H9 (cell line): ENCODE measurements at regions not wholly inside any gene's neighbourhood (a gene's known extent, or its start where the extent isn't known, plus 50 kb on each side); places are given as distances from the start of the nearest gene placed in this dataset.

Source experiments
- DNase-seq: peaks from one replicate; pipeline ENCODE4 v3.0.0-alpha.2; 2017
- H2AFZ ChIP-seq: one replicate; pipeline ENCODE4 v1.6.1; 2013; ENCODE audit warnings: mild to moderate bottlenecking, low read length, control low read depth, moderate library complexity
- H2AK5ac ChIP-seq: 2 replicates; pipeline ENCODE4 v1.6.1; 2013; ENCODE audit warnings: low read length, control low read depth, mixed read lengths; ENCODE audit not compliant: insufficient read length
- H2BK120ac ChIP-seq: one replicate; pipeline ENCODE4 v1.6.1; 2013; ENCODE audit warnings: low read depth, mild to moderate bottlenecking, low read length, control low read depth, inconsistent platforms; ENCODE audit not compliant: poor library complexity, severe bottlenecking
- H2BK12ac ChIP-seq: 2 replicates; pipeline ENCODE4 v1.6.1; 2013; ENCODE audit warnings: low read length, control low read depth, mixed read lengths, low read depth; ENCODE audit not compliant: insufficient read length
- H2BK15ac ChIP-seq: 2 replicates; pipeline ENCODE4 v1.6.1; 2013; ENCODE audit warnings: low read depth, low read length, control low read depth
- H2BK20ac ChIP-seq: one replicate; pipeline ENCODE4 v1.6.1; 2013; ENCODE audit warnings: low read depth, mild to moderate bottlenecking, low read length, control low read depth, inconsistent platforms; ENCODE audit not compliant: poor library complexity, severe bottlenecking
- H2BK5ac ChIP-seq: 2 replicates; pipeline ENCODE4 v1.6.1; 2013; ENCODE audit warnings: low read length, control low read depth, mixed read lengths; ENCODE audit not compliant: insufficient read length
- H3K14ac ChIP-seq: 2 replicates; pipeline ENCODE4 v1.6.1; 2013; ENCODE audit warnings: low read length, control low read depth; ENCODE audit not compliant: insufficient read depth
- H3K18ac ChIP-seq: 2 replicates; pipeline ENCODE4 v1.6.1; 2013; ENCODE audit warnings: low read depth, mild to moderate bottlenecking, mixed read lengths, low read length, control low read depth; ENCODE audit not compliant: insufficient read length
- H3K23ac ChIP-seq: 2 replicates; pipeline ENCODE4 v1.6.1; 2013; ENCODE audit warnings: low read length, control low read depth, mixed read lengths, low read depth; ENCODE audit not compliant: insufficient read length
- H3K23me2 ChIP-seq: 2 replicates; pipeline ENCODE4 v1.6.1; 2013; ENCODE audit warnings: low read depth, mild to moderate bottlenecking, mixed read lengths, low read length, control low read depth; ENCODE audit not compliant: insufficient read length, poor library complexity, severe bottlenecking
- H3K27ac ChIP-seq: 2 replicates; pipeline ENCODE4 v1.5.1; 2013; ENCODE audit warnings: low read length, control low read depth, mixed read lengths, low read depth; ENCODE audit not compliant: insufficient read length
- H3K27me3 ChIP-seq: 2 replicates; pipeline ENCODE4 v1.6.1; 2013; ENCODE audit warnings: low read length, control low read depth, inconsistent platforms; ENCODE audit not compliant: insufficient read depth
- H3K4ac ChIP-seq: 2 replicates; pipeline ENCODE4 v1.6.1; 2013; ENCODE audit warnings: low read depth, mild to moderate bottlenecking, control low read depth, inconsistent platforms, low read length, moderate library complexity
- H3K4me1 ChIP-seq: 2 replicates; pipeline ENCODE4 v1.6.1; 2013; ENCODE audit warnings: low read length, control low read depth, inconsistent platforms; ENCODE audit not compliant: insufficient read depth
- H3K4me2 ChIP-seq: 2 replicates; pipeline ENCODE4 v1.6.1; 2013; ENCODE audit warnings: low read length, control low read depth, mixed read lengths; ENCODE audit not compliant: insufficient read length, insufficient read depth
- H3K56ac ChIP-seq: 2 replicates; pipeline ENCODE4 v1.6.1; 2013; ENCODE audit warnings: low read depth, mild to moderate bottlenecking, mixed read lengths, low read length, control low read depth; ENCODE audit not compliant: insufficient read length
- H3K79me1 ChIP-seq: 2 replicates; pipeline ENCODE4 v1.6.1; 2013; ENCODE audit warnings: low read depth, mild to moderate bottlenecking, moderate library complexity, low read length, control low read depth, inconsistent platforms; ENCODE audit not compliant: insufficient read depth, poor library complexity, severe bottlenecking
- H3K79me2 ChIP-seq: 2 replicates; pipeline ENCODE4 v1.6.1; 2013; ENCODE audit warnings: low read length, control low read depth, inconsistent platforms; ENCODE audit not compliant: insufficient read depth
- H3K9ac ChIP-seq: 2 replicates; pipeline ENCODE4 v1.6.1; 2013; ENCODE audit warnings: low read length, control low read depth, mixed read lengths; ENCODE audit not compliant: insufficient read length; ENCODE audit errors: extremely low read depth
- H3K9me3 ChIP-seq: one replicate; pipeline ENCODE4 v1.6.1; 2013; ENCODE audit warnings: low read depth, low read length, inconsistent platforms; ENCODE audit not compliant: control insufficient read depth
- H3T11ph ChIP-seq: one replicate; pipeline ENCODE4 v1.6.1; 2013; ENCODE audit warnings: mild to moderate bottlenecking, low read length, control low read depth, inconsistent platforms
- H4K20me1 ChIP-seq: one replicate; pipeline ENCODE4 v1.6.1; 2013; ENCODE audit not compliant: control insufficient read depth, insufficient read length, insufficient read depth
- H4K5ac ChIP-seq: 2 replicates; pipeline ENCODE4 v1.6.1; 2013; ENCODE audit warnings: low read depth, mild to moderate bottlenecking, mixed read lengths, low read length, control low read depth; ENCODE audit not compliant: insufficient read length
- H4K8ac ChIP-seq: replicated peaks from 2 replicates; pipeline ENCODE4 v1.6.1; 2013; ENCODE audit warnings: low read length, control low read depth, mixed read lengths, low read depth; ENCODE audit not compliant: insufficient read length
- H4K91ac ChIP-seq: 2 replicates; pipeline ENCODE4 v1.6.1; 2013; ENCODE audit warnings: low read depth, mild to moderate bottlenecking, moderate library complexity, mixed read lengths, low read length, control low read depth; ENCODE audit not compliant: insufficient read length
- H3K27ac Mint-ChIP-seq, 3 experiments: 2 replicates in 2 of 3; 3 replicates in 1 of 3; pipeline ENCODE4 v1.8.0; 2020 to 2021; ENCODE audit warnings: mixed read lengths in 3 of 3, mild to moderate bottlenecking in 1 of 3, moderate library complexity in 1 of 3
- H3K27me3 Mint-ChIP-seq: 2 replicates; pipeline ENCODE4 v1.8.0; 2021; ENCODE audit warnings: low read depth, mild to moderate bottlenecking, moderate library complexity, mixed read lengths
- H3K36me3 Mint-ChIP-seq, 3 experiments: 2 replicates in 2 of 3; 3 replicates in 1 of 3; pipeline ENCODE4 v1.8.0; 2020 to 2021; ENCODE audit warnings: low read depth in 3 of 3, mixed read lengths in 3 of 3; ENCODE audit not compliant: insufficient read depth in 1 of 3
- H3K4me1 Mint-ChIP-seq, 2 experiments: 2 replicates each; pipeline ENCODE4 v1.8.0; 2020; ENCODE audit warnings: mixed read lengths in 2 of 2
- H3K4me3 Mint-ChIP-seq, 2 experiments: 2 replicates in 1 of 2; 3 replicates in 1 of 2; pipeline ENCODE4 v1.8.0; 2020 to 2021; ENCODE audit warnings: mild to moderate bottlenecking in 2 of 2, mixed read lengths in 2 of 2, moderate library complexity in 1 of 2
- H3K9me3 Mint-ChIP-seq, 2 experiments: 2 replicates in 1 of 2; 3 replicates in 1 of 2; pipeline ENCODE4 v1.8.0; 2020; ENCODE audit warnings: mild to moderate bottlenecking in 2 of 2, mixed read lengths in 2 of 2, moderate library complexity in 1 of 2
- CTCF ChIP-seq: fragments of 200-600 bp; sonication (generic); conservative IDR thresholded peaks from 3 replicates; pipeline ENCODE4 v1.8.0; 2021; ENCODE audit warnings: antibody characterized with exemption, mild to moderate bottlenecking
- WGBS: extraction: QIAGEN DNeasy Blood & Tissue Kit; methylation state at CpG from one replicate; pipeline ENCODE4 v1.1.7; 2013; ENCODE audit warnings: missing lambda C conversion rate, low lambda C conversion rate, mixed read lengths; ENCODE audit not compliant: insufficient read length; ENCODE audit errors: extremely low coverage; 5-methylcytosine and 5-hydroxymethylcytosine counted together

- no CpG with 5 or more reads among the region's 2 CpGs for WGBS
- no peak overlapping the region; a peak in 1 of 7 replicates for H3K27ac Mint-ChIP-seq
Observed at GRCh38 chr13:48588120-48588519, 55.2 kb upstream of the RCBTB2 start.

More at GRCh38 chr13:48588120-48588519, 55.2 kb upstream of the RCBTB2 start:
- no peaks in the 10 kb centered on the region for H3K23me2 ChIP-seq
- no peaks in the 10 kb centered on the region for H3K27me3 ChIP-seq
- H3K79me1 ChIP-seq = no peaks in the 10 kb centered on the region
- Mint-ChIP-seq H3K4me3 (no peak overlapping the region; a peak in 1 of 5 replicates), H3K4me1 (peaks cover 35 to 41% of the 10 kb centered on the region in 2 experiments), H3K27me3 (no peaks in the 10 kb centered on the region), H3K9me3 (peaks cover 11 to 16% of the 10 kb centered on the region in 2 experiments; a peak in 4 of 5 replicates), H3K36me3 (peaks cover 2 to 31% (median 3%) of the 10 kb centered on the region in 3 experiments; a peak in 5 of 7 replicates)
- no peak overlapping the region for H3T11ph ChIP-seq
- no peak overlapping the region for H3K27ac ChIP-seq
- no peak overlapping the region for H2AFZ ChIP-seq
- no peak overlapping the region for H2BK15ac ChIP-seq
- no peak for DNase-seq
- no peaks in the 10 kb centered on the region for H4K20me1 ChIP-seq
- no peak overlapping the region for H2AK5ac ChIP-seq
- TF ChIP-seq CTCF = no peak
- H4K8ac ChIP-seq = no peak overlapping the region
- H3K9ac ChIP-seq = no peak overlapping the region
- no peak overlapping the region for H3K4ac ChIP-seq
- H2BK20ac ChIP-seq = no peak overlapping the region
- H3K9me3 ChIP-seq = no peaks in the 10 kb centered on the region
- no peak overlapping the region for H3K23ac ChIP-seq
- H3K18ac ChIP-seq = no peak overlapping the region
- H3K56ac ChIP-seq = no peak overlapping the region
- H3K79me2 ChIP-seq = no peaks in the 10 kb centered on the region
- no peak overlapping the region for H4K91ac ChIP-seq
- H3K14ac ChIP-seq = no peak overlapping the region
- H3K4me2 ChIP-seq = no peak overlapping the region
- peaks cover 4% of the 10 kb centered on the region; the same call in 1 of the 2 replicates for H3K4me1 ChIP-seq
- H4K5ac ChIP-seq = no peak overlapping the region
- H2BK12ac ChIP-seq = no peak overlapping the region
- H2BK5ac ChIP-seq = no peak overlapping the region
- no peak overlapping the region for H2BK120ac ChIP-seq
